Thyroid gland (tissue), 4 donors: ENCODE measurements at regions not wholly inside any gene's neighbourhood (a gene's known extent, or its start where the extent isn't known, plus 50 kb on each side); places are given as distances from the start of the nearest gene placed in this dataset.

Source experiments
- DNase-seq, 2 donors: peaks; one replicate each; pipeline ENCODE4 v3.0.0-alpha.2; 2019
- H3K27ac ChIP-seq, 3 donors: fragments of 200-600 bp; sonication (generic); 1 replicate in 2 of 3; 2 replicates in 1 of 3; pipeline ENCODE4 v1.5.1; 2016 to 2019; ENCODE audit warnings: mild to moderate bottlenecking in 1 of 3, moderate library complexity in 1 of 3
- H3K27me3 ChIP-seq: fragments of 200-600 bp; sonication (generic); one replicate; pipeline ENCODE4 v1.5.1; 2019
- H3K36me3 ChIP-seq, 2 donors: fragments of 200-600 bp; sonication (generic); one replicate each; pipeline ENCODE4 v1.5.1; 2016 to 2019
- H3K4me1 ChIP-seq, 2 donors: fragments of 200-600 bp; sonication (generic); one replicate each; pipeline ENCODE4 v1.5.1; 2017 to 2019
- H3K4me3 ChIP-seq, 3 donors: fragments of 200-600 bp; sonication (generic); replicated peaks in 1 of 3; 1 replicate in 2 of 3; 2 replicates in 1 of 3; pipeline ENCODE4 v1.5.1; 2016; ENCODE audit warnings: mild to moderate bottlenecking in 1 of 3
- H3K9me3 ChIP-seq: fragments of 200-600 bp; sonication (generic); one replicate; pipeline ENCODE4 v1.5.1; 2017
- CTCF ChIP-seq, 6 experiments: fragments of 200-600 bp in 3 of 6; fragments of 450-650 bp in 3 of 6; sonication (generic) in 3 of 6; IDR thresholded peaks; one replicate each; pipeline ENCODE4 v1.5.1; 2016 to 2019; ENCODE audit warnings: antibody characterized with exemption in 6 of 6, mild to moderate bottlenecking in 2 of 6, inconsistent platforms in 1 of 6, moderate library complexity in 1 of 6
- POLR2A ChIP-seq, 2 donors: fragments of 450-650 bp; IDR thresholded peaks; one replicate each; pipeline ENCODE4 v1.6.1; 2017; ENCODE audit warnings: antibody characterized with exemption in 2 of 2, mild to moderate bottlenecking in 2 of 2, moderate library complexity in 1 of 2
- WGBS, 2 donors: methylation state at CpG; one replicate each; pipeline ENCODE4 v1.1.5; 2017; 5-methylcytosine and 5-hydroxymethylcytosine counted together
- intact Hi-C: fragments of 100-400 bp; cut with DNase I; formaldehyde crosslinking; loops from one replicate; pipeline ENCODE4 v1.15.1; 2023

GRCh38 chr4:124523816-124524215, 188.7 kb downstream of the ANKRD50 start:
- H3K9me3 ChIP-seq: no peaks in the 10 kb centered on the region
- intact Hi-C loops: no loop called here
- no peak overlapping the region for H3K27ac ChIP-seq
- no peaks in the 10 kb centered on the region for H3K4me1 ChIP-seq
- H3K4me3 ChIP-seq: no peak overlapping the region
- DNase-seq: no peak
- no peaks in the 10 kb centered on the region for H3K36me3 ChIP-seq
- no peak for TF ChIP-seq POLR2A (IDR thresholded peaks at IDR 0.05)
- no peak for TF ChIP-seq CTCF (IDR thresholded peaks at IDR 0.05)
- no peaks in the 10 kb centered on the region for H3K27me3 ChIP-seq

GRCh38 chr4:124525524-124525923, 187.0 kb downstream of the ANKRD50 start:
- Histone ChIP-seq H3K9me3 (no peaks in the 10 kb centered on the region), H3K36me3 (no peaks in the 10 kb centered on the region), H3K27ac (no peak overlapping the region), H3K4me1 (no peaks in the 10 kb centered on the region), H3K4me3 (no peak overlapping the region), H3K27me3 (no peaks in the 10 kb centered on the region)
- TF ChIP-seq POLR2A (IDR thresholded peaks at IDR 0.05) (no peak), CTCF (IDR thresholded peaks at IDR 0.05) (no peak)
- intact Hi-C loops: no loop called here
- WGBS, 2 donors: 95 to 98% methylated on average over 4 of the region's 4 CpGs
- DNase-seq: no peak

- Histone ChIP-seq H3K27ac (no peak overlapping the region), H3K36me3 (no peaks in the 10 kb centered on the region), H3K4me1 (no peaks in the 10 kb centered on the region), H3K4me3 (no peak overlapping the region), H3K27me3 (no peaks in the 10 kb centered on the region), H3K9me3 (no peaks in the 10 kb centered on the region)
- intact Hi-C loops: no loop called here
- WGBS, 2 donors: 40 to 54% methylated on average over 2 of the region's 2 CpGs
- DNase-seq: no peak
- TF ChIP-seq POLR2A (IDR thresholded peaks at IDR 0.05): no peak
- TF ChIP-seq CTCF (IDR thresholded peaks at IDR 0.05): no peak
These were observed 186.2 kb downstream of the ANKRD50 start for GRCh38 chr4:124526331-124526730.

- intact Hi-C loops: no loop called here
- Histone ChIP-seq H3K4me3 (no peak overlapping the region), H3K4me1 (no peaks in the 10 kb centered on the region), H3K27ac (no peak overlapping the region), H3K9me3 (no peaks in the 10 kb centered on the region), H3K36me3 (no peaks in the 10 kb centered on the region), H3K27me3 (no peaks in the 10 kb centered on the region)
- DNase-seq: no peak
- no peak for TF ChIP-seq CTCF (IDR thresholded peaks at IDR 0.05)
- no peak for TF ChIP-seq POLR2A (IDR thresholded peaks at IDR 0.05)
- 52 to 57% methylated on average over 4 of the region's 4 CpGs for WGBS, 2 donors
These were observed 185.8 kb downstream of the ANKRD50 start for GRCh38 chr4:124526769-124527168.

- TF ChIP-seq CTCF (IDR thresholded peaks at IDR 0.05): no peak
- TF ChIP-seq POLR2A (IDR thresholded peaks at IDR 0.05): no peak
- no peak overlapping the region for H3K27ac ChIP-seq
- H3K4me1 ChIP-seq: no peaks in the 10 kb centered on the region
- H3K4me3 ChIP-seq: no peak overlapping the region
- H3K36me3 ChIP-seq: no peaks in the 10 kb centered on the region
- intact Hi-C loops: no loop called here
- 95 to 96% methylated on average over 3 of the region's 3 CpGs for WGBS, 2 donors
- H3K9me3 ChIP-seq: no peaks in the 10 kb centered on the region
- H3K27me3 ChIP-seq: no peaks in the 10 kb centered on the region
- no peak for DNase-seq
These were observed 185.2 kb downstream of the ANKRD50 start for GRCh38 chr4:124527364-124527763.
